A673 (cell line): ENCODE measurements at regions not wholly inside any gene's neighbourhood (a gene's known extent, or its start where the extent isn't known, plus 50 kb on each side); places are given as distances from the start of the nearest gene placed in this dataset.

Source experiments
- BruUV-seq: library from RNA; stranded (reverse); fragments of 400-500 nt; replicated peaks from 2 replicates; lab custom pipeline; 2021; lab: Mats Ljungman, UMichigan
- CTCF ChIA-PET: fragments of 300-600 bp; sonication (Branson Sonifier 250); formaldehyde crosslinking; loops from one replicate; lab custom pipeline; 2022; ENCODE audit warnings: antibody characterized with exemption; lab: Charles Lee
- POLR2A ChIA-PET: fragments of 300-600 bp; sonication (Branson Sonifier 250); formaldehyde crosslinking; loops from one replicate; lab custom pipeline; 2022; ENCODE audit warnings: antibody characterized with exemption; ENCODE audit not compliant: low non-redundant PET; lab: Charles Lee
- DNase-seq: peaks from one replicate; pipeline ENCODE4 v3.0.0-alpha.2; 2015; ENCODE audit warnings: low spot score
- H3K27ac ChIP-seq: fragments of 200-600 bp; sonication (generic); 2 replicates; pipeline ENCODE4 v1.5.1; 2016; ENCODE audit warnings: mixed run types, low read depth, mild to moderate bottlenecking, mixed read lengths, antibody characterized with exemption, low read length; ENCODE audit not compliant: poor library complexity, severe bottlenecking
- H3K27me3 ChIP-seq: fragments of 200-600 bp; sonication (generic); replicated peaks from 2 replicates; pipeline ENCODE4 v1.6.1; 2017; ENCODE audit warnings: mixed run types, low read depth, mild to moderate bottlenecking, mixed read lengths, antibody characterized with exemption, low read length; ENCODE audit not compliant: insufficient read depth, poor library complexity
- H3K36me3 ChIP-seq: fragments of 200-600 bp; sonication (generic); 2 replicates; pipeline ENCODE4 v1.6.1; 2016; ENCODE audit warnings: mixed run types, mild to moderate bottlenecking, mixed read lengths, antibody characterized with exemption, low read length; ENCODE audit not compliant: insufficient read depth, poor library complexity, severe bottlenecking
- H3K4me1 ChIP-seq: fragments of 200-600 bp; sonication (generic); 2 replicates; pipeline ENCODE4 v1.6.1; 2017; ENCODE audit warnings: mixed run types, mild to moderate bottlenecking, mixed read lengths, antibody characterized with exemption, low read length; ENCODE audit not compliant: insufficient read depth, poor library complexity, severe bottlenecking
- H3K4me3 ChIP-seq: fragments of 200-600 bp; sonication (generic); 2 replicates; pipeline ENCODE4 v1.5.1; 2016; ENCODE audit warnings: low read depth, mixed run types, mild to moderate bottlenecking, mixed read lengths, low read length; ENCODE audit not compliant: poor library complexity, severe bottlenecking
- H3K9me3 ChIP-seq: fragments of 200-600 bp; sonication (generic); 2 replicates; pipeline ENCODE4 v1.6.1; 2016; ENCODE audit warnings: mixed run types, low read depth, mild to moderate bottlenecking, mixed read lengths, antibody characterized with exemption, low read length; ENCODE audit not compliant: poor library complexity, severe bottlenecking
- EZH2 ChIP-seq: fragments of 200-600 bp; sonication (generic); IDR thresholded peaks from 2 replicates; pipeline ENCODE4 v1.6.1; 2017; ENCODE audit warnings: borderline replicate concordance, low read depth, mild to moderate bottlenecking, mixed read lengths, antibody characterized with exemption, low read length; ENCODE audit not compliant: poor library complexity, severe bottlenecking
- intact Hi-C: fragments of 100-400 bp; cut with micrococcal nuclease; formaldehyde crosslinking; loops from one replicate; pipeline ENCODE4 v1.10.0; 2022; ENCODE audit not compliant: unreplicated experiment
- TF ChIP-seq, protein P1 (sequence below): fragments of 300-800, 200-600 bp; sonication (generic); conservative IDR thresholded peaks from 2 replicates; pipeline ENCODE4 v1.5.1; 2017; ENCODE audit warnings: low read depth, mild to moderate bottlenecking, antibody characterized with exemption, low read length, moderate library complexity, mixed read lengths

DNA sequence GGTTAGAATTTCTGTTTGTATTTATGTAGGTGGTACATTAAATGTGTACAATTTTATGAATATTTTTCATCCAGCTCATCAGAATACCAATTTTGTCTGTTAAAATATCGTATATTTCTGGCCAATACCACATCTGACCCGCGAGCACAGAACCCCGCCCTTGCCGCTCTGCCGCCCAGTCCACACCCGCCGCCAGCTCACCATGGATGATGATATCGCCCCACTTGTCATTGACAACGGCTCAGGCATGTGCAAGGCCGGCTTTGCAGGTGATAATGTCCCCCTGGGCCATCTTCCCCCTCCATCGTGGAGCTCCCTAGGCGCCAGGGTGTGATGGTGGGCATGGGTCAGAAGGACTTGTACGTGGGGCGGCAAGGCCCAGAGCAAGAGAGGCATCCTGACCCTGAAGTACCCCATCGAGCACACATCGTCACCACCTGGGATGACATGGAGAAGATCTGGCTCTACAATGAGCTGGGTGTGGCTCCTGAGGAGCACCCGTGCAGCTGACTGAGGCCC is 153.2 kb downstream of the CAVIN4 start:
- Histone ChIP-seq H3K27ac (no peak overlapping the region), H3K9me3 (no peaks in the 10 kb centered on the region), H3K4me3 (no peak overlapping the region), H3K36me3 (no peaks in the 10 kb centered on the region), H3K27me3 (peaks cover 9% of the 10 kb centered on the region), H3K4me1 (no peaks in the 10 kb centered on the region)
- no peak for DNase-seq
- ChIA-PET CTCF (no interaction called here), POLR2A (no interaction called here)
- intact Hi-C loops = no loop called here
- BruUV-seq = no TSS peak
- TF ChIP-seq, protein P1, sequence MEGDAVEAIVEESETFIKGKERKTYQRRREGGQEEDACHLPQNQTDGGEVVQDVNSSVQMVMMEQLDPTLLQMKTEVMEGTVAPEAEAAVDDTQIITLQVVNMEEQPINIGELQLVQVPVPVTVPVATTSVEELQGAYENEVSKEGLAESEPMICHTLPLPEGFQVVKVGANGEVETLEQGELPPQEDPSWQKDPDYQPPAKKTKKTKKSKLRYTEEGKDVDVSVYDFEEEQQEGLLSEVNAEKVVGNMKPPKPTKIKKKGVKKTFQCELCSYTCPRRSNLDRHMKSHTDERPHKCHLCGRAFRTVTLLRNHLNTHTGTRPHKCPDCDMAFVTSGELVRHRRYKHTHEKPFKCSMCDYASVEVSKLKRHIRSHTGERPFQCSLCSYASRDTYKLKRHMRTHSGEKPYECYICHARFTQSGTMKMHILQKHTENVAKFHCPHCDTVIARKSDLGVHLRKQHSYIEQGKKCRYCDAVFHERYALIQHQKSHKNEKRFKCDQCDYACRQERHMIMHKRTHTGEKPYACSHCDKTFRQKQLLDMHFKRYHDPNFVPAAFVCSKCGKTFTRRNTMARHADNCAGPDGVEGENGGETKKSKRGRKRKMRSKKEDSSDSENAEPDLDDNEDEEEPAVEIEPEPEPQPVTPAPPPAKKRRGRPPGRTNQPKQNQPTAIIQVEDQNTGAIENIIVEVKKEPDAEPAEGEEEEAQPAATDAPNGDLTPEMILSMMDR = no peak
- no peak for TF ChIP-seq EZH2

- POLR2A ChIA-PET = no interaction called here
- BruUV-seq = no TSS peak
- CTCF ChIA-PET = no interaction called here
Measured at GRCh38 chr9:100731557-100731956, 153.7 kb downstream of the CAVIN4 start.

GRCh38 chr9:100739208-100739607 is 161.3 kb downstream of the CAVIN4 start:
- CTCF ChIA-PET = no interaction called here
- no peak for TF ChIP-seq EZH2
- TF ChIP-seq, protein P1 = no peak
- POLR2A ChIA-PET = no interaction called here
- no peak overlapping the region for H3K27ac ChIP-seq
- H3K36me3 ChIP-seq = no peaks in the 10 kb centered on the region
- BruUV-seq = no TSS peak
- no peak overlapping the region for H3K4me3 ChIP-seq
- intact Hi-C loops = no loop called here
- no peaks in the 10 kb centered on the region for H3K4me1 ChIP-seq
- H3K27me3 ChIP-seq = no peaks in the 10 kb centered on the region
- no peaks in the 10 kb centered on the region for H3K9me3 ChIP-seq
- no peak for DNase-seq

More at GRCh38 chr9:100731557-100731956, 153.7 kb downstream of the CAVIN4 start:
- Histone ChIP-seq H3K9me3 (no peaks in the 10 kb centered on the region), H3K27ac (no peak overlapping the region), H3K36me3 (no peaks in the 10 kb centered on the region), H3K27me3 (peaks cover 9% of the 10 kb centered on the region), H3K4me1 (no peaks in the 10 kb centered on the region), H3K4me3 (no peak overlapping the region)
- DNase-seq = no peak
- no peak for TF ChIP-seq EZH2
- TF ChIP-seq, protein P1 = no peak
- intact Hi-C loops = no loop called here
